ENCODE measurements at regions not wholly inside any gene's neighbourhood (a gene's known extent, or its start where the extent isn't known, plus 50 kb on each side); places are given as distances from the start of the nearest gene placed in this dataset.

DNA sequence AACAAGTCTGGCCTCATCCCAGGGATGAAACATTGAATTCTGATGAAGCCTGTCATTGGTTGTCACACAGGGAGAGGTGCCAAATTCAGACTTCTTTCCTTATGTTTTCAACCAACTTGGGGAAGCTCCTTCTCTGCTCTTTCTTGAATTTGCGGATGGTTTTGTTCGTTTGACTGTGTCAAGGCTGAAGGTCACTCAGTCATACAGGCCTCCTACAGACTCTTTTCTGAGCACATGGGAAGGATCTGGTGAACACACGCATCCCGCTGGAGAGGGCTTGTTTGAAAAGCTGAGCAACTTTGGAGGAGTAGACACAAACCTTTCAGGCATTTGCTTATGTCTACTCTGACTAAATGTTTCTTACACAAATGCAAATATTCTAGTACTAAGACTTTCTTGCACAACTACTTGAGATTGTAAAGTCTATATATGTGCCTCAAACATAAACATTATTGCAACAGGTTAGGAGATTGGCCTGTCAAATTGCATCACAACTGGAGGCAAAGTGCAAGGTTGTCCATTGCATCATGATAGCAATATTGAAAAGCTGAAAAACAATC, 151.5 kb upstream of the NR3C1 start (continued):
- TF ChIP-seq PHF20 (CRISPR knock-in tag; IDR thresholded peaks at IDR 0.05) = no peak
- TF ChIP-seq ZMAT3 (CRISPR knock-in tag; conservative IDR thresholded peaks at IDR 0.05) = peak; percentile 59; the same call in 1 of the 2 replicates
- TF ChIP-seq, protein P1, sequence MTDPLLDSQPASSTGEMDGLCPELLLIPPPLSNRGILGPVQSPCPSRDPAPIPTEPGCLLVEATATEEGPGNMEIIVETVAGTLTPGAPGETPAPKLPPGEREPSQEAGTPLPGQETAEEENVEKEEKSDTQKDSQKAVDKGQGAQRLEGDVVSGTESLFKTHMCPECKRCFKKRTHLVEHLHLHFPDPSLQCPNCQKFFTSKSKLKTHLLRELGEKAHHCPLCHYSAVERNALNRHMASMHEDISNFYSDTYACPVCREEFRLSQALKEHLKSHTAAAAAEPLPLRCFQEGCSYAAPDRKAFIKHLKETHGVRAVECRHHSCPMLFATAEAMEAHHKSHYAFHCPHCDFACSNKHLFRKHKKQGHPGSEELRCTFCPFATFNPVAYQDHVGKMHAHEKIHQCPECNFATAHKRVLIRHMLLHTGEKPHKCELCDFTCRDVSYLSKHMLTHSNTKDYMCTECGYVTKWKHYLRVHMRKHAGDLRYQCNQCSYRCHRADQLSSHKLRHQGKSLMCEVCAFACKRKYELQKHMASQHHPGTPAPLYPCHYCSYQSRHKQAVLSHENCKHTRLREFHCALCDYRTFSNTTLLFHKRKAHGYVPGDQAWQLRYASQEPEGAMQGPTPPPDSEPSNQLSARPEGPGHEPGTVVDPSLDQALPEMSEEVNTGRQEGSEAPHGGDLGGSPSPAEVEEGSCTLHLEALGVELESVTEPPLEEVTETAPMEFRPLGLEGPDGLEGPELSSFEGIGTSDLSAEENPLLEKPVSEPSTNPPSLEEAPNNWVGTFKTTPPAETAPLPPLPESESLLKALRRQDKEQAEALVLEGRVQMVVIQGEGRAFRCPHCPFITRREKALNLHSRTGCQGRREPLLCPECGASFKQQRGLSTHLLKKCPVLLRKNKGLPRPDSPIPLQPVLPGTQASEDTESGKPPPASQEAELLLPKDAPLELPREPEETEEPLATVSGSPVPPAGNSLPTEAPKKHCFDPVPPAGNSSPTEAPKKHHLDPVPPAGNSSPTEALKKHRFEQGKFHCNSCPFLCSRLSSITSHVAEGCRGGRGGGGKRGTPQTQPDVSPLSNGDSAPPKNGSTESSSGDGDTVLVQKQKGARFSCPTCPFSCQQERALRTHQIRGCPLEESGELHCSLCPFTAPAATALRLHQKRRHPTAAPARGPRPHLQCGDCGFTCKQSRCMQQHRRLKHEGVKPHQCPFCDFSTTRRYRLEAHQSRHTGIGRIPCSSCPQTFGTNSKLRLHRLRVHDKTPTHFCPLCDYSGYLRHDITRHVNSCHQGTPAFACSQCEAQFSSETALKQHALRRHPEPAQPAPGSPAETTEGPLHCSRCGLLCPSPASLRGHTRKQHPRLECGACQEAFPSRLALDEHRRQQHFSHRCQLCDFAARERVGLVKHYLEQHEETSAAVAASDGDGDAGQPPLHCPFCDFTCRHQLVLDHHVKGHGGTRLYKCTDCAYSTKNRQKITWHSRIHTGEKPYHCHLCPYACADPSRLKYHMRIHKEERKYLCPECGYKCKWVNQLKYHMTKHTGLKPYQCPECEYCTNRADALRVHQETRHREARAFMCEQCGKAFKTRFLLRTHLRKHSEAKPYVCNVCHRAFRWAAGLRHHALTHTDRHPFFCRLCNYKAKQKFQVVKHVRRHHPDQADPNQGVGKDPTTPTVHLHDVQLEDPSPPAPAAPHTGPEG (CRISPR knock-in tag; IDR thresholded peaks at IDR 0.05) = peak; percentile 69; the same call in 1 of the 2 replicates
- peak; percentile 88; the same call in 1 of the 2 replicates for TF ChIP-seq TSC22D2 (CRISPR knock-in tag; IDR thresholded peaks at IDR 0.05; ENCODE audit: borderline replicate concordance)
- TF ChIP-seq ZNF350 (CRISPR knock-in tag; IDR thresholded peaks at IDR 0.05; ENCODE audit: borderline replicate concordance, low read depth) = no peak
- TF ChIP-seq KLF15 (CRISPR knock-in tag; IDR thresholded peaks at IDR 0.05; ENCODE audit: borderline replicate concordance) = no peak
- no peak for TF ChIP-seq LCORL (IDR thresholded peaks at IDR 0.05)
- peak; percentile 55; the same call in 1 of the 2 replicates for TF ChIP-seq LCORL (CRISPR knock-in tag; IDR thresholded peaks at IDR 0.05)
- peak; percentile 100 for TF ChIP-seq HNF4A (CRISPR knock-in tag; IDR thresholded peaks at IDR 0.05)
- TF ChIP-seq NR1H2 (CRISPR knock-in tag; IDR thresholded peaks at IDR 0.05; ENCODE audit: borderline replicate concordance, low read depth) = no peak
- peak; percentile 94; the same call in 1 of the 2 replicates for TF ChIP-seq IRF2 (CRISPR knock-in tag; IDR thresholded peaks at IDR 0.05)
- peak; percentile 45; the same call in 1 of the 2 replicates for TF ChIP-seq TGIF2 (CRISPR knock-in tag; IDR thresholded peaks at IDR 0.05)
- TF ChIP-seq, protein P2, sequence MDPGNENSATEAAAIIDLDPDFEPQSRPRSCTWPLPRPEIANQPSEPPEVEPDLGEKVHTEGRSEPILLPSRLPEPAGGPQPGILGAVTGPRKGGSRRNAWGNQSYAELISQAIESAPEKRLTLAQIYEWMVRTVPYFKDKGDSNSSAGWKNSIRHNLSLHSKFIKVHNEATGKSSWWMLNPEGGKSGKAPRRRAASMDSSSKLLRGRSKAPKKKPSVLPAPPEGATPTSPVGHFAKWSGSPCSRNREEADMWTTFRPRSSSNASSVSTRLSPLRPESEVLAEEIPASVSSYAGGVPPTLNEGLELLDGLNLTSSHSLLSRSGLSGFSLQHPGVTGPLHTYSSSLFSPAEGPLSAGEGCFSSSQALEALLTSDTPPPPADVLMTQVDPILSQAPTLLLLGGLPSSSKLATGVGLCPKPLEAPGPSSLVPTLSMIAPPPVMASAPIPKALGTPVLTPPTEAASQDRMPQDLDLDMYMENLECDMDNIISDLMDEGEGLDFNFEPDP (CRISPR knock-in tag; conservative IDR thresholded peaks at IDR 0.05) = no peak
- TF ChIP-seq, protein P3, sequence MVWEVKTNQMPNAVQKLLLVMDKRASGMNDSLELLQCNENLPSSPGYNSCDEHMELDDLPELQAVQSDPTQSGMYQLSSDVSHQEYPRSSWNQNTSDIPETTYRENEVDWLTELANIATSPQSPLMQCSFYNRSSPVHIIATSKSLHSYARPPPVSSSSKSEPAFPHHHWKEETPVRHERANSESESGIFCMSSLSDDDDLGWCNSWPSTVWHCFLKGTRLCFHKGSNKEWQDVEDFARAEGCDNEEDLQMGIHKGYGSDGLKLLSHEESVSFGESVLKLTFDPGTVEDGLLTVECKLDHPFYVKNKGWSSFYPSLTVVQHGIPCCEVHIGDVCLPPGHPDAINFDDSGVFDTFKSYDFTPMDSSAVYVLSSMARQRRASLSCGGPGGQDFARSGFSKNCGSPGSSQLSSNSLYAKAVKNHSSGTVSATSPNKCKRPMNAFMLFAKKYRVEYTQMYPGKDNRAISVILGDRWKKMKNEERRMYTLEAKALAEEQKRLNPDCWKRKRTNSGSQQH (CRISPR knock-in tag; IDR thresholded peaks at IDR 0.05; ENCODE audit: low read depth) = 0 out of 2 replicates have a peak, but pooled peaks have one; percentile 16
- TF ChIP-seq TBX2 (CRISPR knock-in tag; IDR thresholded peaks at IDR 0.05; ENCODE audit: borderline replicate concordance) = peak; percentile 85
- TF ChIP-seq TP53 (CRISPR knock-in tag; conservative IDR thresholded peaks at IDR 0.05) = peak; percentile 89
- peak; percentile 64; the same call in 1 of the 2 replicates for TF ChIP-seq ONECUT2 (CRISPR knock-in tag; IDR thresholded peaks at IDR 0.05)
- TF ChIP-seq ZNF749 (CRISPR knock-in tag; IDR thresholded peaks at IDR 0.05; ENCODE audit: borderline replicate concordance) = peak; percentile 38; the same call in 1 of the 2 replicates
- TF ChIP-seq, protein P4, sequence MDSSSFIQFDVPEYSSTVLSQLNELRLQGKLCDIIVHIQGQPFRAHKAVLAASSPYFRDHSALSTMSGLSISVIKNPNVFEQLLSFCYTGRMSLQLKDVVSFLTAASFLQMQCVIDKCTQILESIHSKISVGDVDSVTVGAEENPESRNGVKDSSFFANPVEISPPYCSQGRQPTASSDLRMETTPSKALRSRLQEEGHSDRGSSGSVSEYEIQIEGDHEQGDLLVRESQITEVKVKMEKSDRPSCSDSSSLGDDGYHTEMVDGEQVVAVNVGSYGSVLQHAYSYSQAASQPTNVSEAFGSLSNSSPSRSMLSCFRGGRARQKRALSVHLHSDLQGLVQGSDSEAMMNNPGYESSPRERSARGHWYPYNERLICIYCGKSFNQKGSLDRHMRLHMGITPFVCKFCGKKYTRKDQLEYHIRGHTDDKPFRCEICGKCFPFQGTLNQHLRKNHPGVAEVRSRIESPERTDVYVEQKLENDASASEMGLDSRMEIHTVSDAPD (CRISPR knock-in tag; IDR thresholded peaks at IDR 0.05) = no peak; the same call in 1 of the 2 replicates
- no peak for TF ChIP-seq HCFC1 (IDR thresholded peaks at IDR 0.05; ENCODE audit: low read depth, low read length)
- peak; percentile 98 for TF ChIP-seq BCL6 (CRISPR knock-in tag; IDR thresholded peaks at IDR 0.05)

All from HepG2 (cell line).